ENCODE measurements at regions not wholly inside any gene's neighbourhood (a gene's known extent, or its start where the extent isn't known, plus 50 kb on each side); places are given as distances from the start of the nearest gene placed in this dataset.

GRCh38 chr1:229065613-229066012 is 205.3 kb upstream of the RAB4A start:
- ChIA-PET POLR2A (ENCODE audit: low non-redundant PET) (no interaction called here), CTCF (no interaction called here)
- no peaks in the 10 kb centered on the region for H3K9me3 ChIP-seq (ENCODE audit: low read depth, low read length, poor library complexity, severe bottlenecking)
- no peak overlapping the region for H3K4me3 ChIP-seq (ENCODE audit: low read depth, low read length, poor library complexity, severe bottlenecking)
- H3K36me3 ChIP-seq (ENCODE audit: insufficient read depth, low read length, poor library complexity, severe bottlenecking), result no peaks in the 10 kb centered on the region
- TF ChIP-seq EZH2 (IDR thresholded peaks at IDR 0.05; ENCODE audit: borderline replicate concordance, low read depth, low read length, poor library complexity, severe bottlenecking), result no peak
- no peak for TF ChIP-seq CTCF (conservative IDR thresholded peaks at IDR 0.05; ENCODE audit: low read depth, low read length)
- BruUV-seq (replicated peaks), result no TSS peak
- H3K27me3 ChIP-seq (replicated peaks; ENCODE audit: insufficient read depth, low read depth, low read length, poor library complexity), result no peaks in the 10 kb centered on the region
- DNase-seq (ENCODE audit: low spot score), result no peak
- no peak overlapping the region for H3K27ac ChIP-seq (ENCODE audit: low read depth, low read length, poor library complexity, severe bottlenecking)
- intact Hi-C loops (cut with micrococcal nuclease; ENCODE audit: unreplicated experiment), result no loop called here
- no peaks in the 10 kb centered on the region for H3K4me1 ChIP-seq (ENCODE audit: insufficient read depth, low read length, poor library complexity, severe bottlenecking)

GRCh38 chr1:229066591-229066990 is 204.3 kb upstream of the RAB4A start:
- ChIA-PET POLR2A (ENCODE audit: low non-redundant PET) (no interaction called here), CTCF (no interaction called here)
- Histone ChIP-seq H3K27ac (ENCODE audit: low read depth, low read length, poor library complexity, severe bottlenecking) (no peak overlapping the region), H3K27me3 (replicated peaks; ENCODE audit: insufficient read depth, low read depth, low read length, poor library complexity) (no peaks in the 10 kb centered on the region), H3K36me3 (ENCODE audit: insufficient read depth, low read length, poor library complexity, severe bottlenecking) (no peaks in the 10 kb centered on the region), H3K4me3 (ENCODE audit: low read depth, low read length, poor library complexity, severe bottlenecking) (no peak overlapping the region), H3K4me1 (ENCODE audit: insufficient read depth, low read length, poor library complexity, severe bottlenecking) (no peaks in the 10 kb centered on the region), H3K9me3 (ENCODE audit: low read depth, low read length, poor library complexity, severe bottlenecking) (no peaks in the 10 kb centered on the region)
- no TSS peak for BruUV-seq (replicated peaks)
- no peak for DNase-seq (ENCODE audit: low spot score)
- TF ChIP-seq EZH2 (IDR thresholded peaks at IDR 0.05; ENCODE audit: borderline replicate concordance, low read depth, low read length, poor library complexity, severe bottlenecking), result no peak
- no peak for TF ChIP-seq CTCF (conservative IDR thresholded peaks at IDR 0.05; ENCODE audit: low read depth, low read length)
- intact Hi-C loops (cut with micrococcal nuclease; ENCODE audit: unreplicated experiment), result no loop called here

- Histone ChIP-seq H3K4me3 (ENCODE audit: low read depth, low read length, poor library complexity, severe bottlenecking) (no peak overlapping the region), H3K27me3 (replicated peaks; ENCODE audit: insufficient read depth, low read depth, low read length, poor library complexity) (no peaks in the 10 kb centered on the region), H3K9me3 (ENCODE audit: low read depth, low read length, poor library complexity, severe bottlenecking) (no peaks in the 10 kb centered on the region), H3K4me1 (ENCODE audit: insufficient read depth, low read length, poor library complexity, severe bottlenecking) (no peaks in the 10 kb centered on the region), H3K36me3 (ENCODE audit: insufficient read depth, low read length, poor library complexity, severe bottlenecking) (no peaks in the 10 kb centered on the region), H3K27ac (ENCODE audit: low read depth, low read length, poor library complexity, severe bottlenecking) (no peak overlapping the region)
- no peak for DNase-seq (ENCODE audit: low spot score)
- BruUV-seq (replicated peaks), result no TSS peak
- ChIA-PET POLR2A (ENCODE audit: low non-redundant PET) (no interaction called here), CTCF (no interaction called here)
- intact Hi-C loops (cut with micrococcal nuclease; ENCODE audit: unreplicated experiment), result no loop called here
- TF ChIP-seq CTCF (conservative IDR thresholded peaks at IDR 0.05; ENCODE audit: low read depth, low read length), result no peak
- no peak for TF ChIP-seq EZH2 (IDR thresholded peaks at IDR 0.05; ENCODE audit: borderline replicate concordance, low read depth, low read length, poor library complexity, severe bottlenecking)
Observed at GRCh38 chr1:229067546-229067945, 203.4 kb upstream of the RAB4A start.
